HepG2 (cell line): ENCODE measurements at regions not wholly inside any gene's neighbourhood (a gene's known extent, or its start where the extent isn't known, plus 50 kb on each side); places are given as distances from the start of the nearest gene placed in this dataset.

Experiments used
- ATAC-seq: fragments of 200-7000 bp; cut with Tn5 transposase; 3 replicates; pipeline ENCODE4 v1.9.1; 2020; ENCODE audit warnings: mild to moderate bottlenecking, moderate library complexity
- BruUV-seq: library from RNA; stranded (reverse); fragments of 400-500 nt; replicated peaks from 2 replicates; lab custom pipeline; 2021; lab: Mats Ljungman, UMichigan
- CTCF ChIA-PET: fragments of 300-600 bp; formaldehyde crosslinking; extraction: SDS; loops from one replicate; lab custom pipeline; 2021; ENCODE audit warnings: low total read pairs, inconsistent platforms, low intra/inter-chr PET ratio; lab: Yijun Ruan, JAX
- POLR2A ChIA-PET: fragments of 350-600 bp; sonication (Branson Sonifier 250); formaldehyde crosslinking; loops from one replicate; lab custom pipeline; 2020; ENCODE audit warnings: antibody characterized with exemption, inconsistent platforms; lab: Yijun Ruan, JAX
- DNase-seq: peaks from one replicate; pipeline ENCODE4 v3.0.0-alpha.2; 2015; ENCODE audit warnings: low spot score
- FAIRE-seq: peaks from 3 replicates; lab custom pipeline; 2011; peaks lifted over from hg19 to GRCh38; lab: Jason Lieb, UNC
- H2AFZ ChIP-seq: one replicate; pipeline ENCODE4 v1.6.1; 2011; ENCODE audit warnings: low read length, inconsistent platforms
- H3K27ac ChIP-seq: fragments of 300-600 bp; 3 replicates; pipeline ENCODE4 v1.8.0; 2011; ENCODE audit warnings: mixed run types, mild to moderate bottlenecking, mixed read lengths, low read length, inconsistent platforms; ENCODE audit not compliant: insufficient read depth; ENCODE audit errors: extremely low read length
- H3K27me3 ChIP-seq, 2 experiments: fragments of 200-600 bp in 1 of 2; 2 replicates in 1 of 2; 3 replicates in 1 of 2; pipeline versions ENCODE4 v1.6.0 to v1.8.0; 2011; ENCODE audit warnings: low read length in 2 of 2, mild to moderate bottlenecking in 2 of 2, moderate library complexity in 2 of 2, inconsistent platforms in 1 of 2; ENCODE audit not compliant: insufficient read depth in 2 of 2, control insufficient read depth in 1 of 2
- H3K36me3 ChIP-seq, 2 experiments: fragments of 200-600 bp in 1 of 2; replicated peaks in 1 of 2; 2 replicates in 1 of 2; 3 replicates in 1 of 2; pipeline versions ENCODE4 v1.5.1 to v1.8.0; 2011; ENCODE audit warnings: low read length in 2 of 2, inconsistent platforms in 1 of 2; ENCODE audit not compliant: insufficient read depth in 2 of 2, control insufficient read depth in 1 of 2
- H3K4me1 ChIP-seq: 2 replicates; pipeline ENCODE4 v1.5.1; 2012; ENCODE audit warnings: low read length, inconsistent platforms; ENCODE audit not compliant: insufficient read depth
- H3K4me2 ChIP-seq: 2 replicates; pipeline ENCODE4 v1.6.0; 2011; ENCODE audit warnings: low read depth, low read length, inconsistent platforms
- H3K4me3 ChIP-seq, 3 experiments: fragments of 200-600 bp in 1 of 3; sonication (generic), shearing (Covaris generic) in 1 of 3; replicated peaks in 1 of 3; 2 replicates each; pipeline ENCODE4 v1.5.1; 2011 to 2016; ENCODE audit warnings: low read length in 3 of 3, inconsistent platforms in 2 of 3, low read depth in 2 of 3, mild to moderate bottlenecking in 2 of 3, control low read depth in 1 of 3, mixed read lengths in 1 of 3; ENCODE audit not compliant: insufficient read depth in 1 of 3
- H3K79me2 ChIP-seq: one replicate; pipeline ENCODE4 v1.6.1; 2011; ENCODE audit warnings: low read length, inconsistent platforms; ENCODE audit not compliant: insufficient read depth
- H3K9ac ChIP-seq: 2 replicates; pipeline ENCODE4 v1.6.0; 2011; ENCODE audit warnings: mild to moderate bottlenecking, low read depth, low read length, inconsistent platforms; ENCODE audit not compliant: insufficient read depth
- H3K9me3 ChIP-seq: 2 replicates; pipeline ENCODE4 v1.5.1; 2012; ENCODE audit warnings: mild to moderate bottlenecking, low read length
- H4K20me1 ChIP-seq: 2 replicates; pipeline ENCODE4 v1.6.0; 2011; ENCODE audit warnings: inconsistent platforms, mild to moderate bottlenecking, low read length, moderate library complexity; ENCODE audit not compliant: insufficient read depth
- HIC2 ChIP-seq: sonication (generic); formaldehyde crosslinking; IDR thresholded peaks from 2 replicates; pipeline ENCODE4 v1.9.0; 2022; ENCODE audit warnings: low read depth, missing genetic modification reagents
- MZF1 ChIP-seq: sonication (generic); formaldehyde crosslinking; IDR thresholded peaks from 2 replicates; pipeline ENCODE4 v1.8.1; 2023; ENCODE audit warnings: mild to moderate bottlenecking, missing genetic modification reagents, borderline replicate concordance
- NONO ChIP-seq, 2 experiments: fragments of 450-650 bp in 1 of 2; sonication (generic) in 1 of 2; formaldehyde crosslinking in 1 of 2; IDR thresholded peaks in 1 of 2; conservative IDR thresholded peaks in 1 of 2; 2 replicates each; pipeline versions ENCODE4 v1.6.1 to v1.8.0; 2017 to 2022; ENCODE audit warnings: mild to moderate bottlenecking in 1 of 2, missing genetic modification reagents in 1 of 2, moderate library complexity in 1 of 2
- SNAPC4 ChIP-seq: sonication (generic); formaldehyde crosslinking; IDR thresholded peaks from 2 replicates; pipeline ENCODE4 v1.4.0; 2020; ENCODE audit warnings: mild to moderate bottlenecking, missing genetic modification reagents
- XRCC5 ChIP-seq: fragments of 200-400 bp; formaldehyde crosslinking; optimal IDR thresholded peaks from 2 replicates; pipeline ENCODE3; 2017; ENCODE audit warnings: mild to moderate bottlenecking, low read length
- ZNF180 ChIP-seq: sonication (generic); formaldehyde crosslinking; IDR thresholded peaks from 2 replicates; pipeline ENCODE4 v1.4.0; 2020; ENCODE audit warnings: low read depth, missing genetic modification reagents, borderline replicate concordance
- WGBS: methylation state at CpG from one replicate; pipeline ENCODE4 v1.1.6; 2017; ENCODE audit warnings: low lambda C conversion rate; 5-methylcytosine and 5-hydroxymethylcytosine counted together
- in situ Hi-C: cut with HindIII; loops from 2 replicates; pipeline ENCODE4 v1.10.0; 2017; ENCODE audit warnings: low pct_unique_long_range_greater_than_20kb; ENCODE audit not compliant: extremely low pct_ligation_motif_present
- intact Hi-C: fragments of 100-400 bp; cut with micrococcal nuclease; formaldehyde crosslinking; loops from one replicate; pipeline ENCODE4 v1.10.0; 2022; ENCODE audit not compliant: unreplicated experiment
- TF ChIP-seq, protein P1 (sequence below): IDR thresholded peaks from 2 replicates; pipeline ENCODE4 v1.6.1; 2016; ENCODE audit warnings: missing genetic modification reagents, missing compliant biosample characterization
- TF ChIP-seq, protein P2 (sequence below): sonication (generic); formaldehyde crosslinking; IDR thresholded peaks from 2 replicates; pipeline ENCODE4 v1.5.0; 2020; ENCODE audit warnings: mild to moderate bottlenecking, missing genetic modification reagents, borderline replicate concordance

DNA sequence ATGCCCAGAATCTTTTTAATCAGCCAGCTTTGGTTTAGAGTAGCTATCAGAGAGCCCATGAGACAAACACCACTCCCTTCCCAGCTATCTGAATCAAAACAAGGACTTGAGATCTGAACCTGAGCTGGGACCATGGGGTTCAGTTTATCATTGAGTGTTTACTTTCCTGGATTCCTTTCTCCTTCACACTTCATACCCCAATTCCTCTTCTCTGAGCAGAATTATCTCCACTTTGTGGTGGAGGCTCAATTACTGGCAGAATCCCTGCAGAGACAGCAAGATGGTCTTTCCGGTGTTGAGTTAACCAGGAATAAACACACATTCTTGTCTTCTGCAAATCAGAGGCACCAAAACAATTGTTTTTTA, 102.4 kb downstream of the RPL22L1 start:
- whole genome bisulfite sequencing = 50% methylated on average over 1 of the region's 1 CpG
- intact Hi-C loops (no loop called here), in situ Hi-C loops (no loop called here)
- peaks cover 51% of the 10 kb centered on the region for H3K4me1 ChIP-seq
- H3K27me3 ChIP-seq = no peaks in the 10 kb centered on the region
- no peaks in the 10 kb centered on the region for H3K9me3 ChIP-seq
- H3K36me3 ChIP-seq = no peaks in the 10 kb centered on the region
- H3K4me3 ChIP-seq = no peak overlapping the region
- POLR2A ChIA-PET = no interaction called here
- BruUV-seq = no TSS peak
- no peaks in the 10 kb centered on the region for H4K20me1 ChIP-seq
- FAIRE-seq = no peak
- H2AFZ ChIP-seq = peak overlapping the region; percentile 32
- ATAC-seq = no peak
- no peak for DNase-seq
- no peak overlapping the region for H3K4me2 ChIP-seq
- no peaks in the 10 kb centered on the region for H3K79me2 ChIP-seq
- H3K27ac ChIP-seq = no peak overlapping the region
- CTCF ChIA-PET = no interaction called here
- no peak overlapping the region for H3K9ac ChIP-seq
- TF ChIP-seq MZF1 (no peak), NONO (IDR thresholded peaks at IDR 0.05) (no peak), NONO (CRISPR knock-in tag; conservative IDR thresholded peaks at IDR 0.05) (no peak), ZNF180 (CRISPR knock-in tag) (no peak), HIC2 (no peak), SNAPC4 (CRISPR knock-in tag) (no peak), XRCC5 (no peak)
- TF ChIP-seq, protein P1, sequence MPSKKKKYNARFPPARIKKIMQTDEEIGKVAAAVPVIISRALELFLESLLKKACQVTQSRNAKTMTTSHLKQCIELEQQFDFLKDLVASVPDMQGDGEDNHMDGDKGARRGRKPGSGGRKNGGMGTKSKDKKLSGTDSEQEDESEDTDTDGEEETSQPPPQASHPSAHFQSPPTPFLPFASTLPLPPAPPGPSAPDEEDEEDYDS (CRISPR knock-in tag) = no peak
- TF ChIP-seq, protein P2, sequence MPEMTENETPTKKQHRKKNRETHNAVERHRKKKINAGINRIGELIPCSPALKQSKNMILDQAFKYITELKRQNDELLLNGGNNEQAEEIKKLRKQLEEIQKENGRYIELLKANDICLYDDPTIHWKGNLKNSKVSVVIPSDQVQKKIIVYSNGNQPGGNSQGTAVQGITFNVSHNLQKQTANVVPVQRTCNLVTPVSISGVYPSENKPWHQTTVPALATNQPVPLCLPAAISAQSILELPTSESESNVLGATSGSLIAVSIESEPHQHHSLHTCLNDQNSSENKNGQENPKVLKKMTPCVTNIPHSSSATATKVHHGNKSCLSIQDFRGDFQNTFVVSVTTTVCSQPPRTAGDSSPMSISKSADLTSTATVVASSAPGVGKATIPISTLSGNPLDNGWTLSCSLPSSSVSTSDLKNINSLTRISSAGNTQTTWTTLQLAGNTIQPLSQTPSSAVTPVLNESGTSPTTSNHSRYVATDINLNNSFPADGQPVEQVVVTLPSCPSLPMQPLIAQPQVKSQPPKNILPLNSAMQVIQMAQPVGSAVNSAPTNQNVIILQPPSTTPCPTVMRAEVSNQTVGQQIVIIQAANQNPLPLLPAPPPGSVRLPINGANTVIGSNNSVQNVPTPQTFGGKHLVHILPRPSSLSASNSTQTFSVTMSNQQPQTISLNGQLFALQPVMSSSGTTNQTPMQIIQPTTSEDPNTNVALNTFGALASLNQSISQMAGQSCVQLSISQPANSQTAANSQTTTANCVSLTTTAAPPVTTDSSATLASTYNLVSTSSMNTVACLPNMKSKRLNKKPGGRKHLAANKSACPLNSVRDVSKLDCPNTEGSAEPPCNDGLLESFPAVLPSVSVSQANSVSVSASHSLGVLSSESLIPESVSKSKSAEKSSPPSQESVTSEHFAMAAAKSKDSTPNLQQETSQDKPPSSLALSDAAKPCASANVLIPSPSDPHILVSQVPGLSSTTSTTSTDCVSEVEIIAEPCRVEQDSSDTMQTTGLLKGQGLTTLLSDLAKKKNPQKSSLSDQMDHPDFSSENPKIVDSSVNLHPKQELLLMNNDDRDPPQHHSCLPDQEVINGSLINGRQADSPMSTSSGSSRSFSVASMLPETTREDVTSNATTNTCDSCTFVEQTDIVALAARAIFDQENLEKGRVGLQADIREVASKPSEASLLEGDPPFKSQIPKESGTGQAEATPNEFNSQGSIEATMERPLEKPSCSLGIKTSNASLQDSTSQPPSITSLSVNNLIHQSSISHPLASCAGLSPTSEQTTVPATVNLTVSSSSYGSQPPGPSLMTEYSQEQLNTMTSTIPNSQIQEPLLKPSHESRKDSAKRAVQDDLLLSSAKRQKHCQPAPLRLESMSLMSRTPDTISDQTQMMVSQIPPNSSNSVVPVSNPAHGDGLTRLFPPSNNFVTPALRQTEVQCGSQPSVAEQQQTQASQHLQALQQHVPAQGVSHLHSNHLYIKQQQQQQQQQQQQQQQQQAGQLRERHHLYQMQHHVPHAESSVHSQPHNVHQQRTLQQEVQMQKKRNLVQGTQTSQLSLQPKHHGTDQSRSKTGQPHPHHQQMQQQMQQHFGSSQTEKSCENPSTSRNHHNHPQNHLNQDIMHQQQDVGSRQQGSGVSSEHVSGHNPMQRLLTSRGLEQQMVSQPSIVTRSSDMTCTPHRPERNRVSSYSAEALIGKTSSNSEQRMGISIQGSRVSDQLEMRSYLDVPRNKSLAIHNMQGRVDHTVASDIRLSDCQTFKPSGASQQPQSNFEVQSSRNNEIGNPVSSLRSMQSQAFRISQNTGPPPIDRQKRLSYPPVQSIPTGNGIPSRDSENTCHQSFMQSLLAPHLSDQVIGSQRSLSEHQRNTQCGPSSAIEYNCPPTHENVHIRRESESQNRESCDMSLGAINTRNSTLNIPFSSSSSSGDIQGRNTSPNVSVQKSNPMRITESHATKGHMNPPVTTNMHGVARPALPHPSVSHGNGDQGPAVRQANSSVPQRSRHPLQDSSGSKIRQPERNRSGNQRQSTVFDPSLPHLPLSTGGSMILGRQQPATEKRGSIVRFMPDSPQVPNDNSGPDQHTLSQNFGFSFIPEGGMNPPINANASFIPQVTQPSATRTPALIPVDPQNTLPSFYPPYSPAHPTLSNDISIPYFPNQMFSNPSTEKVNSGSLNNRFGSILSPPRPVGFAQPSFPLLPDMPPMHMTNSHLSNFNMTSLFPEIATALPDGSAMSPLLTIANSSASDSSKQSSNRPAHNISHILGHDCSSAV (CRISPR knock-in tag) = no peak
